ENCODE measurements at regions not wholly inside any gene's neighbourhood (a gene's known extent, or its start where the extent isn't known, plus 50 kb on each side); places are given as distances from the start of the nearest gene placed in this dataset.

- Histone ChIP-seq H3K27me3 (ENCODE audit: control insufficient read depth, insufficient read depth, low read length) (no peaks in the 10 kb centered on the region), H3K4me3 (ENCODE audit: low read depth, low read length) (no peak overlapping the region), H3K36me3 (ENCODE audit: control insufficient read depth, insufficient read depth, low read length) (no peaks in the 10 kb centered on the region)
- FAIRE-seq (peak; percentile 77), DNase-seq (ENCODE audit: low read depth) (no peak)
- TF ChIP-seq, protein P1, sequence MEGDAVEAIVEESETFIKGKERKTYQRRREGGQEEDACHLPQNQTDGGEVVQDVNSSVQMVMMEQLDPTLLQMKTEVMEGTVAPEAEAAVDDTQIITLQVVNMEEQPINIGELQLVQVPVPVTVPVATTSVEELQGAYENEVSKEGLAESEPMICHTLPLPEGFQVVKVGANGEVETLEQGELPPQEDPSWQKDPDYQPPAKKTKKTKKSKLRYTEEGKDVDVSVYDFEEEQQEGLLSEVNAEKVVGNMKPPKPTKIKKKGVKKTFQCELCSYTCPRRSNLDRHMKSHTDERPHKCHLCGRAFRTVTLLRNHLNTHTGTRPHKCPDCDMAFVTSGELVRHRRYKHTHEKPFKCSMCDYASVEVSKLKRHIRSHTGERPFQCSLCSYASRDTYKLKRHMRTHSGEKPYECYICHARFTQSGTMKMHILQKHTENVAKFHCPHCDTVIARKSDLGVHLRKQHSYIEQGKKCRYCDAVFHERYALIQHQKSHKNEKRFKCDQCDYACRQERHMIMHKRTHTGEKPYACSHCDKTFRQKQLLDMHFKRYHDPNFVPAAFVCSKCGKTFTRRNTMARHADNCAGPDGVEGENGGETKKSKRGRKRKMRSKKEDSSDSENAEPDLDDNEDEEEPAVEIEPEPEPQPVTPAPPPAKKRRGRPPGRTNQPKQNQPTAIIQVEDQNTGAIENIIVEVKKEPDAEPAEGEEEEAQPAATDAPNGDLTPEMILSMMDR (IDR thresholded peaks at IDR 0.05; ENCODE audit: insufficient read depth, low read length, severe bottlenecking), result no peak
Measured at GRCh38 chr17:14452856-14453255, 152.0 kb downstream of the HS3ST3B1 start.

GRCh38 chr17:14451729-14452191 is 150.9 kb downstream of the HS3ST3B1 start:
- Histone ChIP-seq H3K27me3 (ENCODE audit: control insufficient read depth, insufficient read depth, low read length) (no peaks in the 10 kb centered on the region), H3K36me3 (ENCODE audit: control insufficient read depth, insufficient read depth, low read length) (no peaks in the 10 kb centered on the region), H3K4me3 (ENCODE audit: low read depth, low read length) (no peak overlapping the region)
- TF ChIP-seq, protein P1 (IDR thresholded peaks at IDR 0.05; ENCODE audit: insufficient read depth, low read length, severe bottlenecking), result no peak
- DNase-seq (ENCODE audit: low read depth) (no peak), FAIRE-seq (no peak)

DNA sequence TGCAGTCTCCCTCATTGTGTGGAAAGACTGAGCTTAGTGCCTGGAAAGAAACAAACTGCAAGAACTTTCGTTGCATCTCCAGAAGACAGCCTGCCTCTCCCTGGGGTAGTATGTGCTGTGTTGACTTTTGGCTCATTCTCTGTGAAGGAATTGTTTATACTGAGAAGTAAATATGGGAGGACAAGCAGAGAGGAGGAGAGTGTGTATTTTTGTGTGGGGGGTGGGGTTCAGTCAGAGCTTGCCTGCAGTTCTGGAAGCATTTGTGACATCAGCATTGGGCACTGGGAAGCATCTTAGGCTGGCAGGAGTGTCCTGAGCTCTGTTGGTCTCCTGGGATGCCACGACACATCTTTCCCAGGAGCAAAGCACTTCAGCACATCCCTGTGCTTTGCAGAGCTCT is 147.9 kb downstream of the HS3ST3B1 start:
- H3K27me3 ChIP-seq (ENCODE audit: control insufficient read depth, insufficient read depth, low read length), result no peaks in the 10 kb centered on the region
- H3K36me3 ChIP-seq (ENCODE audit: control insufficient read depth, insufficient read depth, low read length), result no peaks in the 10 kb centered on the region
- FAIRE-seq (no peak), DNase-seq (ENCODE audit: low read depth) (no peak)
- TF ChIP-seq, protein P1 (IDR thresholded peaks at IDR 0.05; ENCODE audit: insufficient read depth, low read length, severe bottlenecking), result no peak
- H3K4me3 ChIP-seq (ENCODE audit: low read depth, low read length), result no peak overlapping the region

DNA sequence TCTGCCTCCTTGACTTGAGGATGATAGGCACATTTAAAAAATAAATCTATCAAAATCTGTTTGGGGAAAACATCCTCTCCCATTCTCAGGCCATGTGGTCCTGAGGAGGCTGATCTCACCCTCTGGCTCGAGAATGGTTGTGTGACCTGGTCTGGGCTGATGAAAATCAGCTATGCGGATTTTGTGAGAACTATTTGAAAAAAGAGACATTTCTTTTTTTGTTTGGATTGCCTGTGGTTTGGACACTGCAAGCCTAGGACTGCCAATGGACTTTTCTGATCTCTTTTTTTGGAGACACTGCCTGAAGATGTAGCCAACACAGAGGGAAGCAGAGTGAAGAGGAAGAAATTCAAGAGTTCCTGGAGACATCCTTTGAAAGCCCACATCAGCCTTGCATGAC is 145.9 kb downstream of the HS3ST3B1 start:
- Histone ChIP-seq H3K36me3 (ENCODE audit: control insufficient read depth, insufficient read depth, low read length) (no peaks in the 10 kb centered on the region), H3K27me3 (ENCODE audit: control insufficient read depth, insufficient read depth, low read length) (no peaks in the 10 kb centered on the region), H3K4me3 (ENCODE audit: low read depth, low read length) (no peak overlapping the region)
- DNase-seq (ENCODE audit: low read depth) (no peak), FAIRE-seq (no peak)
- TF ChIP-seq, protein P1 (IDR thresholded peaks at IDR 0.05; ENCODE audit: insufficient read depth, low read length, severe bottlenecking), result no peak

GRCh38 chr17:14444915-14445314 is 144.0 kb downstream of the HS3ST3B1 start:
- no peaks in the 10 kb centered on the region for H3K36me3 ChIP-seq (ENCODE audit: control insufficient read depth, insufficient read depth, low read length)
- H3K27me3 ChIP-seq (ENCODE audit: control insufficient read depth, insufficient read depth, low read length), result no peaks in the 10 kb centered on the region
- DNase-seq (ENCODE audit: low read depth), result no peak
- no peak overlapping the region for H3K4me3 ChIP-seq (ENCODE audit: low read depth, low read length)
- TF ChIP-seq, protein P1 (IDR thresholded peaks at IDR 0.05; ENCODE audit: insufficient read depth, low read length, severe bottlenecking), result no peak
- no peak for FAIRE-seq

DNA sequence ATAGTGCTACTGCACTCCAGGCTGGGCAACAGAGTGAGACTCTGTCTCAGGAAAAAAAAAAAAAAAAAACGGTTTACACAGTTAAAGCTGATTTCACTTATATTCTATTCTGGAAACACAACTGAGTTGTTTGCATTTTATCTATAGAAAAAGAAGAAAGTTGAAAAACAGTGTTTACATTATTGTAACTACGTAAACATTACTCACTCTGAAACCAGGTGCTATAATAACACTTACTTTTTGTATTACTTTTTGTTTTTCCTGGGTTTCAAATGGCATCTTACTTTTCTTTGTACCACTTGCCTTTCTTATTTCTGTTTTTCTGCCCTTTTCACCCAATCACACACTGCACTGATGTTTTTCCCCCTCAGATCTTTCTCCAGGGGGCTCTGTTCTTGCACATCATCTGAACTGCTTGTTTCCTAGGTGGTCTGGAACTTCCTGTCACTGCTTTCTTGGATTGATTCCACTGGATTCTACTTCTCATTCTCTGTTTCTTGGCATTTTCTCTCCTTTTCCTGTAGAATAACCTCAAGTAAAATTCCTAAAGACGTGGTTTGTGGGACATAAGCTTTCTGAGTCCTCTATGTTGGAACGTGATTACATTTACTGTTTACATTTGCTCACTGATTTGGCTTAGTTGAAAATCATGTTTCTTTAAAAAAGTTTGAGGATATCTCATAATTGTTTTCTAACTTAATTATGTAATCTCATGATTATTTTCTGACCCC is 142.1 kb downstream of the HS3ST3B1 start:
- Histone ChIP-seq H3K4me3 (ENCODE audit: low read depth, low read length) (no peak overlapping the region), H3K27me3 (ENCODE audit: control insufficient read depth, insufficient read depth, low read length) (no peaks in the 10 kb centered on the region), H3K36me3 (ENCODE audit: control insufficient read depth, insufficient read depth, low read length) (no peaks in the 10 kb centered on the region)
- DNase-seq (ENCODE audit: low read depth) (no peak), FAIRE-seq (no peak)
- TF ChIP-seq, protein P1 (IDR thresholded peaks at IDR 0.05; ENCODE audit: insufficient read depth, low read length, severe bottlenecking), result no peak

Measured in bronchial epithelial cell (primary cell).